SJCRH30 (cell line): ENCODE measurements at regions not wholly inside any gene's neighbourhood (a gene's known extent, or its start where the extent isn't known, plus 50 kb on each side); places are given as distances from the start of the nearest gene placed in this dataset.
"Not testable (repeated sequence)": the region's sequence is repeated elsewhere in the genome, so short reads cannot be mapped to it uniquely, and the experiment has no call there.

Source experiments
- DNase-seq, 2 experiments: peaks; one replicate each; pipeline ENCODE4 v3.0.0-alpha.2; 2015 to 2020
- H3K27ac ChIP-seq: fragments of 250-450 bp; sonication (Bioruptor Pico); 2 replicates; pipeline ENCODE4 v1.5.1; 2020; ENCODE audit warnings: mild to moderate bottlenecking, moderate library complexity
- H3K27me3 ChIP-seq: fragments of 250-450 bp; sonication (Bioruptor Pico); 2 replicates; pipeline ENCODE4 v1.5.1; 2020; ENCODE audit warnings: mild to moderate bottlenecking, moderate library complexity
- H3K36me3 ChIP-seq: fragments of 250-450 bp; sonication (Bioruptor Pico); 2 replicates; pipeline ENCODE4 v1.5.1; 2020; ENCODE audit warnings: mild to moderate bottlenecking, moderate library complexity
- H3K4me1 ChIP-seq: fragments of 250-450 bp; sonication (Bioruptor Pico); 2 replicates; pipeline ENCODE4 v1.5.1; 2020; ENCODE audit warnings: mild to moderate bottlenecking, moderate library complexity
- H3K4me3 ChIP-seq: fragments of 250-450 bp; sonication (Bioruptor Pico); 2 replicates; pipeline ENCODE4 v1.5.1; 2020; ENCODE audit warnings: mild to moderate bottlenecking, moderate library complexity
- H3K9me3 ChIP-seq: fragments of 250-450 bp; sonication (Bioruptor Pico); replicated peaks from 2 replicates; pipeline ENCODE4 v1.5.1; 2020; ENCODE audit warnings: mild to moderate bottlenecking, moderate library complexity

DNA sequence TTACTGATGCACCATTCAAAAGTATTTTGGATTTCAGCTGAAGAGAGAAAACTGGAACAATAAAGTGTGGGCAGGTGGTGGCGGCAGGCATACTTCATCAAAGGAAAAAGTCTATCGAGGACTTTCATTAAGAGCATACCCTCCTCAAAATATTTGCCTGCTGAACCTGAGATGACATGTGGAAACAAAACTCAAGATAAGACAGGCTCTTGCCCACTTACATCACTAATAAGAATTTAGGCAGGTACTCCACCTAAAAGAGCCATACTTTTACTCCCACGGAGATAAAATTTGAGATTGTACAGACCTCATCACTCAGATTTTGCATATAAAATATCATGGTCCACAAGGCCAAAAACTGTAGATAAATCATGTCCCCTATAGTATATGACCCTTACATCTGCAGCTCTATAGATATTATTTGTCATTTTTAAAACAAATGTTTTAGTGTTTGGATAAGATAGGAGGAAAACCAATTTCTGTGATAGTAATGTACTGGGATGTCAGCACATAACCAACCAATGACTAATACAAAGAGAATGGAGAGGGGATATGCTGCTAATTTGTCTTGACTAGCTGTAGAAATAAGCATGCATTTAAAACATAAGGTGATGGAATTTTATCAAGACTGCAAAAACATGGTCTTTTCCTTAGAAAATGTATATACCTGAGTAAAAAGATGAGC is 730.6 kb upstream of the ZNF608 start:
- peaks cover 11% of the 10 kb centered on the region for H3K4me1 ChIP-seq
- H3K36me3 ChIP-seq, result no peaks in the 10 kb centered on the region
- no peak for DNase-seq
- H3K27me3 ChIP-seq, result no peaks in the 10 kb centered on the region
- H3K27ac ChIP-seq, result no peak overlapping the region
- no peaks in the 10 kb centered on the region for H3K9me3 ChIP-seq
- no peak overlapping the region for H3K4me3 ChIP-seq

DNA sequence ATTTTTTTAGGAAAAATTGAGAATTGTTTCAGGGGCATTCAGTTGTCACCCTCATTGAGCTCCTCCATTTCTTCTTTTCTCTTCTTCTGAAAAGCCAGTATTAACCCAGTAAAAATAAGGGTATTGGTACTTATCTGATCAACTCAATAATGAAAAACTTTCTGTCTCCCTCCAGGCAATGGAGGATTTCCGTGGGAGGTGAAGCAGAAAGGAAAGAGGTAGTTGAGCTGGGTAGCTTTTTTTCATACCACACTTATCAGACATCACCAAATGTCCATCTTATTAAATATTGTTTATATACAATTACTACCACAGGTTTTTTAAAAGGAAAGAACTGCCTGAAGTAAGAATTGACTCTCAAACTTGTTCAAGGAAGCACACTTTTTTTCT is 731.1 kb upstream of the ZNF608 start:
- H3K4me3 ChIP-seq, result no peak overlapping the region
- DNase-seq, result no peak
- H3K9me3 ChIP-seq, result no peaks in the 10 kb centered on the region
- H3K4me1 ChIP-seq, result peaks cover 11% of the 10 kb centered on the region
- no peak overlapping the region for H3K27ac ChIP-seq
- H3K36me3 ChIP-seq, result no peaks in the 10 kb centered on the region
- H3K27me3 ChIP-seq, result no peaks in the 10 kb centered on the region

DNA sequence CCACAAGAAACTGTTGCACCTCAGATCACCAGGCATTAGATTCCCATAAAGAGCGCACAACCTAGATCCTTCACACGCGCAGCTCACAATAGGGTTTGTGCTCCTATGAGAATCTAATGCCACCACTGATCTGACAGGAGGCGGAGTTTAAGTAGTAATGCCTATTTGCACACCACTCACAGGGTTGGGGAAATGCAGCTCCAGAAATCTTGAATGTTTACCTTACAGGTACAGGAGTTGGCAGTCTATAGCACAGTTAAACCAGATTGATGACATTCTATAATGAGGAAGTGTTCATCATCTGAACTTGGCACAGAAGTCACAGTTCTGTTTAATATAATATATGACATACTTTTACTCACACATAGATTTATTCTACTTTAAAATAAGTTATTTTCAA is 732.2 kb upstream of the ZNF608 start:
- Histone ChIP-seq H3K4me3 (no peak overlapping the region), H3K36me3 (no peaks in the 10 kb centered on the region), H3K27ac (no peak overlapping the region), H3K4me1 (peaks cover 16% of the 10 kb centered on the region), H3K9me3 (no peaks in the 10 kb centered on the region), H3K27me3 (no peaks in the 10 kb centered on the region)
- DNase-seq, result no peak

DNA sequence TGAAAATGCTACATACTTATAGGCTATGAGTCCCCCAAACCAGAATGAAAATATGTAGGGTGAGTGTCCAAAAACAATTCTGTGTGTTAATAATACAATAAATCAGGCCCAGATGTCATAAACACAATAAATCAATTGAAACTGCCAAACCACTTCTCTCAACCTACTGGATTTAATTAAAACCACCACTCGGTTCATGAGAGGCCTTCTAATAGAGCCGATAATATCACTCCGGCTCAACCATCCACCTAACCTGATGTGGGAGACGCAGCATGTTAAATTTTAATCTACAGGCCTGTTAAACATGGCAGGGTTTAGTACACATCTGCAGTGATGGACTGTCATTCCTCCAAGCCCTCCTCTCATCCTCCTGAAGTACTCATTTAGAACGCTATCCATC is 734.5 kb upstream of the ZNF608 start:
- Histone ChIP-seq H3K27me3 (no peaks in the 10 kb centered on the region), H3K36me3 (no peaks in the 10 kb centered on the region), H3K4me1 (peaks cover 35% of the 10 kb centered on the region), H3K9me3 (no peaks in the 10 kb centered on the region), H3K27ac (no peak overlapping the region), H3K4me3 (no peak overlapping the region)
- DNase-seq, result no peak

DNA sequence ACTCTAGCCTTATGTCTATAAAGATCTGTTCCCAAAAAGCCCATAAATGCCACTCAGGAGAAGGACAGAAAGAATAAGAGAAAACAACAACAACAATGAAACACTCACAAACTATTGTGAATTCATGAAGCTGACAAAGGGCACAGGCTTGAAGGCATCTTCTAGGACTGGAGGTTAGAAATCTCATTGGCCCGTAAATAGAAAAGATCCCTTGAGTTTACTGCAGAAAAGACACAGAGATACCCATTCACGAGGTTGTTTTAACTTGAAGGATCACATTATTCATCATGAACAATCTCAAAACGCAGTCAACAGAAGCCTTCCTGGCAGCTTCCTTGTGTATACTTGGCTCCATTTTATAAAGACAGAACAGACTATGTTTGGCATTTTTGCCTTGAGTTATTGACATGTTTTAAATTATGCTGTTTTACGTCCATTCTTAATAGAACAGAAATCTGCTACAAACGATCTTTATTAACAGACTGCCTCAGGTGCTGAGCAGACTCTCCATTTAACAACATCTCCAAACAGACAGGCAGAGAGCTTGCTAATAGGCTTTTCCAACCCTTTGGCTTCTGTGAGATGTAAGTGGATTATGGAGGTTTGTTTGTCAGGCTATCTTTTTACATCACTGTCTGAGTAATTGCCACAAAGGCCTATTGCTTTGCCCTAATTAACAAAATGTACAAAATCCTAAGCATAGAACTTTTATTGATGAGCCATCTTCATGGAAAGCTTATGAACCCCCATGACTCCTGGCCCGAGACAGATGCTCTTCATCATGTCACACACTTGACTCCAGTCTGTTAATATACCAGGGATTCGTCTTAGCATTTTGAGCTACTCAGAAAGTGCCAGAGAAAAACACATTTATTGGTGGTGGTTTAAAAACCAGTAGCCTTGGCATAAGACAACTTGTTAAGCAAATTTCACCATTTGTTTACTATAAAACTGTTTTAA is 735.3 kb upstream of the ZNF608 start:
- Histone ChIP-seq H3K36me3 (no peaks in the 10 kb centered on the region), H3K9me3 (no peaks in the 10 kb centered on the region), H3K27ac (no peak overlapping the region), H3K4me1 (peaks cover 42% of the 10 kb centered on the region), H3K27me3 (no peaks in the 10 kb centered on the region), H3K4me3 (no peak overlapping the region)
- DNase-seq, result no peak

DNA sequence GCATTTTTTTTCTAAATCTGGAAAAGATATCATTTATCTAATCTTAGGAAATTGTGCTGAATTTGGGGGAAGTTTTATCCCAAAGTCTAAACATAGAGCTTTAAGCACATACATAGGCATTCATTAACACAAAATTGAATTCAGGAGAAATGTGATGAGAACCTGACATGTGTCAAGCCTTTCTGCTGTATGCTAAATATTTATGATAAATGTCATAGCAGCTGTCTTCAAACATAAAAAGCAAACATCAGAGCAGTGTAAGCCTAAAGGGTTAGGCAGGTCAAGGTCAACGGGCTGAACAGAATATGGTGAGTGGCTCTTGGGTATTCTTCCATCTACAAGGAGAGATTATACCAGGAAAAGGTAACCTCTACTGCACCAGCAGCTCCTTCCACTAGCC is 737.2 kb upstream of the ZNF608 start:
- Histone ChIP-seq H3K4me3 (no peak overlapping the region), H3K27ac (peak overlapping the region; percentile 93), H3K27me3 (no peaks in the 10 kb centered on the region), H3K4me1 (peaks cover 40% of the 10 kb centered on the region), H3K9me3 (no peaks in the 10 kb centered on the region), H3K36me3 (no peaks in the 10 kb centered on the region)
- no peak for DNase-seq

DNA sequence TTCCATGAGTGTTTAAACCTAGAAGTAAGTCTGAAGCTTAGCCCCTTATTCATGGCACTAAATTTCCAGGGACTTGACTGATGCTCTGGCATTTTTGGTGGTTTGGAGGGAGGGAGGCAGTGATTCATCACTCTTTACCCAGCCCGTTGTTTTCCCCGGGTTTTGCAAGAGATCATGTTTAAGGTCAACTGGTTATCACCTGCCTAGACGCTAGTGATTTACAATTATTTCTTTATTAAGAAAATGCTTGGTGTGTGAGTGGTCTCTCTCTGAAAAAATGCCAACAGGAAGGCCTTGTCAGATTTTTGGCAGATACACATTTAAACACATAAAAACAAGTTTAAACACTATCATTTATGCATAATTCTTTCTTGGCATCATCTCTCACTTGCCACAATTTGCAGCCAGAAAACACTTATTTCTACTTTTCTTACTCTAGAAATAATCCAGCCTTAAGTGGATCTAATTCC is 737.9 kb upstream of the ZNF608 start:
- Histone ChIP-seq H3K27ac (peak overlapping the region; percentile 93), H3K4me3 (peak overlapping the region; percentile 47; the same call in 1 of the 2 replicates), H3K9me3 (no peaks in the 10 kb centered on the region), H3K27me3 (no peaks in the 10 kb centered on the region), H3K36me3 (no peaks in the 10 kb centered on the region), H3K4me1 (peaks cover 46% of the 10 kb centered on the region)
- peak; percentile 45 to 64 for DNase-seq

DNA sequence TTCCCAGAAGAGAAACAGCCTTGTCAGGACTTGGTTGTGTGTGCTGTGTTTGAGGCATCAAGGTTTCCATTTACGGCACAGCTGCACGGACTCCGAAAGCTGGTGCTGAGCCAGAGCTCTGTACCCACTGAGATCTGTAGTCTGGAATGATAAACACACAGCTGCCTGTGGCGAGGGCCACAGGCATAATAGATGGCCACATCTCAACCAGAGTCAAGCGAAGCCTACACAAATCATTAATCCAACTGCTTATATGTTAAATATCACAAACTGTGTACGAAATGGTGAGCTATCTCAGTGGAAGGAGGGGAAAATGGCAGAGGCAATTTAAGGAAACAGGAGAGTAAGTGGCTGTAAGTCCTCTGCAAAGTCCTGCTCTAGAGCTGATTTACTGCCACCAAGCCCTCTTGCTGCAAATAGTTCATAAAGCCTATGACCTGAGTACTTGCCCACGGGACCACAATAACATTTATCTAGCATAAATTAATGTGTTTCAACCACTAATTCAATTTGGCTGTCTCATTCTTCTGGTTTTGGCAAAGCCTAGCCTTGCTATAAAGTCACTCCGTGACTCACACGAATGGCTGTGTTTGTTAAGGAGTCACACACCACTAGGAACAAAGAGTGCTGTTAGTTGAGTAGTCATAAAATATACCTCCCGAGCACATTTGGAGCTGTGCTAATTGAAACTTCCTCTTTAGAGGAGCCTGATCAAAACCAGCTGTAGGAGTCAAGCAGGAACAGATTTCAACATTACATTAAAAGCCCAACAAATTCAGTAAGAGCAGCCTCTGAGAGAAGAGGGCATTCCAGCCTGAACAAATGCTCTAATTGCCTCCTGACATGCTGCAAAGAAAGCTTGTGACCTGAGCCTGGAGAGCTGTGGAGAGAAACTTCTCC is 738.6 kb upstream of the ZNF608 start:
- H3K36me3 ChIP-seq, result no peaks in the 10 kb centered on the region
- peak overlapping the region; percentile 47 for H3K4me3 ChIP-seq
- H3K27ac ChIP-seq, result peak overlapping the region; percentile 93
- peak; percentile 88 to 94 for DNase-seq
- H3K4me1 ChIP-seq, result peaks cover 53% of the 10 kb centered on the region
- no peaks in the 10 kb centered on the region for H3K9me3 ChIP-seq
- no peaks in the 10 kb centered on the region for H3K27me3 ChIP-seq

DNA sequence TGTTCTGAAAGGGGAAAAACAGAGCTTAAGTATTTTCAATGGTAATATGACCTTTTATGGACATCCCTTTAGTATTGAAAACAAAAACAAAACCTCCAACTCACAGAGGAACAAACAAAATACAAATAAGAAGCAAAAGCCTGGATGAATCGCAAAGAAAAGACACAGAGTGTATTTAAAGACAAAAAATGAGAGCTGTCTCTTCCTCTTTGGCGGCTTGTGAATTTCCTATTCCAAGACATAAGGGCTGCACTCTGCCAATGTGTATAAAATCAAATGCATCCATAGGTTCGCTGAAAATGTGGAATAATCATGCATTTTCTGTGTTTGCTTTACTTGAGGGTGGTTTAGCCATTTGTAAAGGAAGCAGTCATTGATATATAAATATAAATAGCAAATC is 739.3 kb upstream of the ZNF608 start:
- H3K4me1 ChIP-seq, result peaks cover 60% of the 10 kb centered on the region
- H3K9me3 ChIP-seq, result no peaks in the 10 kb centered on the region
- H3K4me3 ChIP-seq, result peak overlapping the region; percentile 47
- no peak for DNase-seq
- peak overlapping the region; percentile 93 for H3K27ac ChIP-seq
- H3K36me3 ChIP-seq, result no peaks in the 10 kb centered on the region
- H3K27me3 ChIP-seq, result no peaks in the 10 kb centered on the region

DNA sequence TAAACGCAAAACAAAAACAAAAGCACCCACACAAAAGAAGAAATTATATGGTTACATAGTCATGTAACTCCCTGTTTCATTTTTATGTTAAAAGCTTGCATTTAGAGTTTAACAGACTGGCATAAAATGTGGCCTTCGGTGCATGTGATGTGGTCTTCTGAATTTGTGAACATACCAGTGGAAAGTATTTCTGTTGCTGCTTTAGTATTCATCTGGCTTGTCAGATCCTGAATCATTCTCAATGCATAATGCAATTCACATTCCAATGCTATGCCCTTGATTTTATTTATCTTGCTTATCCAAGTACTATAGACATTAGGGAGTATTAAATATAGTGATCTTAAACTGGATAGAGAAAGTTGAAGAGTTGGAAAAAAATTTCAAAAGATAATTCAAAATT is 740.2 kb upstream of the ZNF608 start:
- Histone ChIP-seq H3K27me3 (no peaks in the 10 kb centered on the region), H3K36me3 (no peaks in the 10 kb centered on the region), H3K27ac (no peak overlapping the region), H3K4me1 (peaks cover 61% of the 10 kb centered on the region), H3K9me3 (0 out of 2 replicates have a peak, but pooled peaks cover 2% of the 10 kb centered on the region), H3K4me3 (no peak overlapping the region)
- no peak for DNase-seq

DNA sequence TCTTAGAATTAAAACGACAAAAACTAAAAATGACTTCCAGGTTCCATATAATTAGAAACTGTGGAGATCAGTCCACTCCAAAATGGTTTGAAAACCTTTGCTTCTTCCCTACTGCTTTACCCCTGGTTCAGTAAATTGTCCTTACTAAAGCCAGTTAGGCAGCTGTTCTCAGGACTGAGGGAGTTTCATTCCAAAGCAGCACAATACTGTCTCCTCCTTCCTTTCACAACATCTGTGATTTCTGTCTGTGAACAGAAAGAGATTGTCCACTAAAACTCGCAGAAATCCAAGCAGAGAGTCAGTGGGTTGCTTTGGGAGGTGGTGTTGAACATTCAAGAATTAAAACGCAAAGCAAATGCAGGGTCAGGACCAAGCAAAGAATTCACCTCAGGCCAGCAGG is 740.8 kb upstream of the ZNF608 start:
- 0 out of 2 replicates have a peak, but pooled peaks cover 2% of the 10 kb centered on the region for H3K9me3 ChIP-seq

DNA sequence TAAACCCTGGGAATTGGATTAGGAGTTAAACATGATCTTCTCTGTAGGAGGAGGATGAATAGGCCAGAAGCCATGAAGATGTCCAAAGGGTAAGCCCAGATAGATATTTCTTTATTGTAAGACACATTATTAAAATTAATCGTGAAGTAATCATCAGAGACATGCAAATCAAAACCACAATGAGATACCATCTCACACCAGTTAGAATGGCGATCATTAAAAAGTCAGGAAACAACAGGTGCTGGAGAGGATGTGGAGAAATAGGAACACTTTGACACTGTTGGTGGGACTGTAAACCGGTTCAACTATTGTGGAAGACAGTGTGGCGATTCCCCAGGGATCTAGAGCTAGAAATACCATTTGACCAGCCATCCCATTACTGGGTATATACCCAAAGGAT is 741.2 kb upstream of the ZNF608 start:
- H3K36me3 ChIP-seq, H3K4me3 ChIP-seq, H3K9me3 ChIP-seq, DNase-seq, H3K27me3 ChIP-seq: not testable (repeated sequence)
- H3K4me1 ChIP-seq, result peaks cover 68% of the 10 kb centered on the region
- peak overlapping the region; percentile 52 for H3K27ac ChIP-seq

More for the DNA sequence above, 740.8 kb upstream of the ZNF608 start:
- Histone ChIP-seq H3K36me3 (no peaks in the 10 kb centered on the region), H3K4me3 (no peak overlapping the region), H3K27me3 (no peaks in the 10 kb centered on the region), H3K27ac (peak overlapping the region; percentile 52), H3K4me1 (peaks cover 64% of the 10 kb centered on the region)
- DNase-seq, result peak; percentile 29 to 73

DNA sequence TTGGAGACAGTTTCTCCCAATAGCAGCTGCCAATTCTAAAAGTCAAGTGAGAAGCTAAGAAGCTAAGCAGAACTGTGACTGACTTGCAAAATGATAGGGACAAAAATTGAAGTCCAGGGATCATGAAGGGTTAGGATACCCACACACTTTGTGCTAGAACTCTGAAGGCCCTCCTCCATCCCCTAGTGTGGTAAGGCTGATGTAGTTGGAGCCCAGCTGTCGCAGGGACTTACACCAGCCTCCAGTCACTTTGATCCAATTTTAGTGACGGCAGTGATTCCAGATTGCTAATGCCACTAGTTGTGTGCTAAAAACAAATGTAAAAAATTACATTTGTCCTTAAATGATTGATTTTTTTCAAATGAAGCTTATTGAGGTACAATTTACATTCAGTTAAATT is 742.7 kb upstream of the ZNF608 start:
- peak overlapping the region; percentile 5; the same call in 1 of the 2 replicates for H3K27ac ChIP-seq
- no peaks in the 10 kb centered on the region for H3K27me3 ChIP-seq
- peak; percentile 60 to 85 for DNase-seq
- peaks cover 64% of the 10 kb centered on the region for H3K4me1 ChIP-seq
- no peak overlapping the region for H3K4me3 ChIP-seq
- H3K9me3 ChIP-seq, result peaks cover 5% of the 10 kb centered on the region; the same call in 1 of the 2 replicates
- no peaks in the 10 kb centered on the region for H3K36me3 ChIP-seq

DNA sequence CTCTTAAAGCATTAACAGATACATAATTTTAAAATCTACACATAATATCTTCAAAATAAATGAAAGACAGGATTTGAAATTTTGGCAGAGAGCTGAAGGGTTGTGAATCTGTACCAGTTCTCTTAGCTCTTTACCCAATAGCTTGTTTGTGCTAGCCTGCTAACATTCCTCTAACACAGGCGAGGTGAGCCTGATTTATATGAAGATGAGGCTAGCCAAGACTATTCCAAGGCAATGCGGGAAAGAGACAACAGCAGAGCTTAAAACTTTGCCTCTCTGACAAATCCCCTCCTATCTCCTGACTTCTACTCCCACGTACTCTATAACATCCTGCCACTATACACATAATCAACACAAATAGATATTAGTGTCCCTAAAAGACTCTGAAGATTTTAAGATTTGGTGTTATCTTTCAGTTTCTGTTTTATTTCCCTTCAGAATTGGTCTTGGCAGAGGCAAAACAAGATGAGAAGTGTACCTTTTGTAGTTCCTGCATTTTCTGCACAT is 745.6 kb upstream of the ZNF608 start:
- Histone ChIP-seq H3K9me3 (peaks cover 5% of the 10 kb centered on the region; the same call in 1 of the 2 replicates), H3K4me1 (peaks cover 42% of the 10 kb centered on the region), H3K4me3 (no peak overlapping the region), H3K27me3 (no peaks in the 10 kb centered on the region), H3K36me3 (no peaks in the 10 kb centered on the region), H3K27ac (no peak overlapping the region)
- DNase-seq, result peak in 1 of 2 experiments; percentile 22
